ENCODE measurements at regions not wholly inside any gene's neighbourhood (a gene's known extent, or its start where the extent isn't known, plus 50 kb on each side); places are given as distances from the start of the nearest gene placed in this dataset.

- Histone ChIP-seq H3K4me2 (ENCODE audit: low read depth, low read length) (no peak overlapping the region), H3K9me2 (replicated peaks; ENCODE audit: insufficient read depth, low read length) (no peaks in the 10 kb centered on the region), H3K4me3 (ENCODE audit: low read length) (no peak overlapping the region), H4K20me1 (ENCODE audit: insufficient read depth, low read length) (no peaks in the 10 kb centered on the region), H3K79me2 (ENCODE audit: low read length) (no peaks in the 10 kb centered on the region), H3K27me3 (replicated peaks; ENCODE audit: insufficient read depth, low read length) (no peaks in the 10 kb centered on the region), H3K27ac (ENCODE audit: low read length) (no peak overlapping the region), H3K36me3 (replicated peaks; ENCODE audit: insufficient read depth, low read length) (no peaks in the 10 kb centered on the region), H3K4me1 (ENCODE audit: low read length) (no peaks in the 10 kb centered on the region), H2AFZ (ENCODE audit: low read length) (no peak overlapping the region), H3K9ac (ENCODE audit: low read length) (no peak overlapping the region), H3F3A (ENCODE audit: insufficient read depth, low read length) (no peaks in the 10 kb centered on the region), H3K9me3 (replicated peaks; ENCODE audit: insufficient read depth, low read length) (no peaks in the 10 kb centered on the region)
- no peak for DNase-seq
- TF ChIP-seq EZH2 (optimal IDR thresholded peaks at IDR 0.05; ENCODE audit: low read depth, low read length) (no peak), CTCF (IDR thresholded peaks at IDR 0.05; ENCODE audit: low read length) (no peak), EZH2phosphoT487 (IDR thresholded peaks at IDR 0.05; ENCODE audit: low read length) (no peak)
Observed at GRCh38 chr5:155366096-155366495, 352.5 kb downstream of the KIF4B start.

- Histone ChIP-seq H3K4me2 (ENCODE audit: low read depth, low read length) (no peak overlapping the region), H3K9me2 (replicated peaks; ENCODE audit: insufficient read depth, low read length) (no peaks in the 10 kb centered on the region), H4K20me1 (ENCODE audit: insufficient read depth, low read length) (no peaks in the 10 kb centered on the region), H3K36me3 (replicated peaks; ENCODE audit: insufficient read depth, low read length) (no peaks in the 10 kb centered on the region), H3K4me3 (ENCODE audit: low read length) (no peak overlapping the region), H3K9me3 (replicated peaks; ENCODE audit: insufficient read depth, low read length) (no peaks in the 10 kb centered on the region), H3K79me2 (ENCODE audit: low read length) (no peaks in the 10 kb centered on the region), H3K27ac (ENCODE audit: low read length) (no peak overlapping the region), H3K27me3 (replicated peaks; ENCODE audit: insufficient read depth, low read length) (no peaks in the 10 kb centered on the region), H2AFZ (ENCODE audit: low read length) (no peak overlapping the region), H3F3A (ENCODE audit: insufficient read depth, low read length) (no peaks in the 10 kb centered on the region), H3K9ac (ENCODE audit: low read length) (no peak overlapping the region), H3K4me1 (ENCODE audit: low read length) (no peaks in the 10 kb centered on the region)
- TF ChIP-seq EZH2phosphoT487 (IDR thresholded peaks at IDR 0.05; ENCODE audit: low read length) (no peak), EZH2 (optimal IDR thresholded peaks at IDR 0.05; ENCODE audit: low read depth, low read length) (no peak), CTCF (IDR thresholded peaks at IDR 0.05; ENCODE audit: low read length) (no peak)
- DNase-seq, result no peak
Observed at GRCh38 chr5:155367841-155368240, 354.3 kb downstream of the KIF4B start.

- H3K36me3 ChIP-seq (replicated peaks; ENCODE audit: insufficient read depth, low read length), result no peaks in the 10 kb centered on the region
- DNase-seq, result no peak
- H3K27ac ChIP-seq (ENCODE audit: low read length), result no peak overlapping the region
- no peaks in the 10 kb centered on the region for H3K9me2 ChIP-seq (replicated peaks; ENCODE audit: insufficient read depth, low read length)
- H3K79me2 ChIP-seq (ENCODE audit: low read length), result no peaks in the 10 kb centered on the region
- TF ChIP-seq EZH2 (optimal IDR thresholded peaks at IDR 0.05; ENCODE audit: low read depth, low read length) (no peak), EZH2phosphoT487 (IDR thresholded peaks at IDR 0.05; ENCODE audit: low read length) (no peak), CTCF (IDR thresholded peaks at IDR 0.05; ENCODE audit: low read length) (no peak)
- no peak overlapping the region for H3K4me2 ChIP-seq (ENCODE audit: low read depth, low read length)
- no peaks in the 10 kb centered on the region for H3K9me3 ChIP-seq (replicated peaks; ENCODE audit: insufficient read depth, low read length)
- H3K27me3 ChIP-seq (replicated peaks; ENCODE audit: insufficient read depth, low read length), result no peaks in the 10 kb centered on the region
- H3K9ac ChIP-seq (ENCODE audit: low read length), result no peak overlapping the region
- H4K20me1 ChIP-seq (ENCODE audit: insufficient read depth, low read length), result no peaks in the 10 kb centered on the region
- no peaks in the 10 kb centered on the region for H3K4me1 ChIP-seq (ENCODE audit: low read length)
- no peaks in the 10 kb centered on the region for H3F3A ChIP-seq (ENCODE audit: insufficient read depth, low read length)
- no peak overlapping the region for H3K4me3 ChIP-seq (ENCODE audit: low read length)
- no peak overlapping the region for H2AFZ ChIP-seq (ENCODE audit: low read length)
Observed at GRCh38 chr5:155368490-155368889, 354.9 kb downstream of the KIF4B start.

Data from MM.1S (cell line).